HG02884 (cell line): ENCODE measurements at regions not wholly inside any gene's neighbourhood (a gene's known extent, or its start where the extent isn't known, plus 50 kb on each side); places are given as distances from the start of the nearest gene placed in this dataset.

Experiments
- ATAC-seq: cut with Tn5 transposase; IDR thresholded peaks from one replicate; pipeline ENCODE4 v1.9.1; 2021; ENCODE audit warnings: mild to moderate bottlenecking, moderate library complexity; ENCODE audit not compliant: unreplicated experiment

GRCh38 chr20:39676241-39676640 lies 714.1 kb downstream of the DHX35 start:
- ATAC-seq: no peak

- ATAC-seq: no peak
Measured at GRCh38 chr20:39674842-39675241, 712.7 kb downstream of the DHX35 start.

- ATAC-seq: no peak
Measured at GRCh38 chr20:39670988-39671387, 708.8 kb downstream of the DHX35 start.

GRCh38 chr20:39669659-39670058 lies 707.5 kb downstream of the DHX35 start:
- ATAC-seq: no peak

GRCh38 chr20:39668038-39668437 lies 705.9 kb downstream of the DHX35 start:
- no peak for ATAC-seq

- no peak for ATAC-seq
Measured at GRCh38 chr20:39661833-39662232, 699.7 kb downstream of the DHX35 start.

GRCh38 chr20:39660965-39661364 lies 698.8 kb downstream of the DHX35 start:
- no peak for ATAC-seq

GRCh38 chr20:39660226-39660625 lies 698.1 kb downstream of the DHX35 start:
- ATAC-seq: no peak

GRCh38 chr20:39658662-39659409 lies 696.7 kb downstream of the DHX35 start:
- ATAC-seq: no peak

- no peak for ATAC-seq
Measured at GRCh38 chr20:39654171-39654570, 692.0 kb downstream of the DHX35 start.

GRCh38 chr20:39651645-39652325 lies 689.6 kb downstream of the DHX35 start:
- no peak for ATAC-seq

- no peak for ATAC-seq
Measured at GRCh38 chr20:39646874-39647413, 684.8 kb downstream of the DHX35 start.

- no peak for ATAC-seq
Measured at GRCh38 chr20:39645131-39645530, 683.0 kb downstream of the DHX35 start.

- no peak for ATAC-seq
Measured at GRCh38 chr20:39643292-39643691, 681.1 kb downstream of the DHX35 start.

GRCh38 chr20:39641423-39641822 lies 679.3 kb downstream of the DHX35 start:
- ATAC-seq: no peak

- ATAC-seq: no peak
Measured at GRCh38 chr20:39640147-39640546, 678.0 kb downstream of the DHX35 start.

- no peak for ATAC-seq
Measured at GRCh38 chr20:39638731-39639130, 676.6 kb downstream of the DHX35 start.

GRCh38 chr20:39633689-39634088 lies 671.5 kb downstream of the DHX35 start:
- ATAC-seq: no peak

- ATAC-seq: no peak
Measured at GRCh38 chr20:39632757-39633156, 670.6 kb downstream of the DHX35 start.

GRCh38 chr20:39632176-39632575 lies 670.0 kb downstream of the DHX35 start:
- ATAC-seq: no peak

GRCh38 chr20:39631557-39631956 lies 669.4 kb downstream of the DHX35 start:
- ATAC-seq: no peak

- no peak for ATAC-seq
Measured at GRCh38 chr20:39630215-39630908, 668.2 kb downstream of the DHX35 start.
